WTC11 (cell line): ENCODE measurements at regions not wholly inside any gene's neighbourhood (a gene's known extent, or its start where the extent isn't known, plus 50 kb on each side); places are given as distances from the start of the nearest gene placed in this dataset.

Source experiments
- ATAC-seq: fragments of 200-7000 bp; cut with Tn5 transposase; 2 replicates; pipeline ENCODE4 v1.10.0; 2021; ENCODE audit warnings: mild to moderate bottlenecking, moderate library complexity
- CTCF ChIA-PET: fragments of 300-600 bp; sonication (Branson Sonifier 250); formaldehyde crosslinking; loops from one replicate; lab custom pipeline; 2021; ENCODE audit warnings: antibody characterized with exemption; lab: Charles Lee
- POLR2A ChIA-PET: fragments of 350-600 bp; sonication (Branson Sonifier 250); formaldehyde crosslinking; loops from one replicate; lab custom pipeline; 2021; ENCODE audit warnings: antibody characterized with exemption; lab: Charles Lee
- DNase-seq: peaks from one replicate; pipeline ENCODE4 v3.0.0; 2021; ENCODE audit warnings: low spot score
- H3K27ac Mint-ChIP-seq: 2 replicates; pipeline ENCODE4 v1.8.0; 2021; ENCODE audit warnings: mixed read lengths
- H3K27me3 Mint-ChIP-seq: 2 replicates; pipeline ENCODE4 v1.8.0; 2021; ENCODE audit warnings: low read depth, mild to moderate bottlenecking, moderate library complexity, mixed read lengths
- H3K36me3 Mint-ChIP-seq: 2 replicates; pipeline ENCODE4 v1.8.0; 2021; ENCODE audit warnings: mixed read lengths
- H3K4me1 Mint-ChIP-seq: 2 replicates; pipeline ENCODE4 v1.8.0; 2022; ENCODE audit warnings: mixed read lengths
- H3K4me3 Mint-ChIP-seq: 2 replicates; pipeline ENCODE4 v1.8.0; 2021; ENCODE audit warnings: mild to moderate bottlenecking, moderate library complexity, mixed read lengths
- H3K9me3 Mint-ChIP-seq: 2 replicates; pipeline ENCODE4 v1.8.0; 2021; ENCODE audit warnings: mixed read lengths
- ATF1 ChIP-seq: sonication (generic); formaldehyde crosslinking; IDR thresholded peaks from 2 replicates; pipeline ENCODE4 v1.8.1; 2023; ENCODE audit warnings: mild to moderate bottlenecking, moderate library complexity, missing genetic modification reagents
- CBFB ChIP-seq: sonication (generic); formaldehyde crosslinking; IDR thresholded peaks from 2 replicates; pipeline ENCODE4 v1.8.1; 2022; ENCODE audit warnings: mild to moderate bottlenecking, low read depth, missing genetic modification reagents
- CREB1 ChIP-seq: sonication (generic); formaldehyde crosslinking; IDR thresholded peaks from 2 replicates; pipeline ENCODE4 v1.8.0; 2023; ENCODE audit warnings: mild to moderate bottlenecking, missing genetic modification reagents
- CREM ChIP-seq: sonication (generic); formaldehyde crosslinking; IDR thresholded peaks from 2 replicates; pipeline ENCODE4 v1.8.1; 2022; ENCODE audit warnings: mild to moderate bottlenecking, missing genetic modification reagents, moderate library complexity
- E2F1 ChIP-seq: sonication (generic); formaldehyde crosslinking; IDR thresholded peaks from 2 replicates; pipeline ENCODE4 v1.8.0; 2022; ENCODE audit warnings: mild to moderate bottlenecking, missing genetic modification reagents
- E2F5 ChIP-seq: sonication (generic); formaldehyde crosslinking; IDR thresholded peaks from 2 replicates; pipeline ENCODE4 v1.8.1; 2022; ENCODE audit warnings: mild to moderate bottlenecking, moderate library complexity, missing genetic modification reagents
- ELF4 ChIP-seq: sonication (generic); formaldehyde crosslinking; IDR thresholded peaks from 2 replicates; pipeline ENCODE4 v1.8.1; 2022; ENCODE audit warnings: low read depth, mild to moderate bottlenecking, moderate library complexity, missing genetic modification reagents
- ESRRA ChIP-seq: sonication (generic); formaldehyde crosslinking; IDR thresholded peaks from 2 replicates; pipeline ENCODE4 v1.8.1; 2022; ENCODE audit warnings: mild to moderate bottlenecking, missing genetic modification reagents, borderline replicate concordance
- FOXP1 ChIP-seq: sonication (generic); formaldehyde crosslinking; IDR thresholded peaks from 2 replicates; pipeline ENCODE4 v1.8.0; 2022; ENCODE audit warnings: missing genetic modification reagents, mild to moderate bottlenecking, moderate library complexity, borderline replicate concordance
- FOXP4 ChIP-seq: sonication (generic); formaldehyde crosslinking; IDR thresholded peaks from 2 replicates; pipeline ENCODE4 v1.8.0; 2022; ENCODE audit warnings: mild to moderate bottlenecking, missing genetic modification reagents
- GTF2I ChIP-seq: fragments of 250-450 bp; sonication (Bioruptor Pico); conservative IDR thresholded peaks from 2 replicates; pipeline ENCODE4 v1.4.0; 2021; ENCODE audit warnings: mild to moderate bottlenecking
- HMGA2 ChIP-seq: fragments of 250-450 bp; sonication (Bioruptor Pico); IDR thresholded peaks from 2 replicates; pipeline ENCODE4 v1.4.0; 2021; ENCODE audit warnings: mild to moderate bottlenecking, moderate library complexity
- HMGXB4 ChIP-seq: sonication (generic); formaldehyde crosslinking; IDR thresholded peaks from 2 replicates; pipeline ENCODE4 v1.8.1; 2023; ENCODE audit warnings: mild to moderate bottlenecking, moderate library complexity, missing genetic modification reagents
- KAT7 ChIP-seq: sonication (generic); formaldehyde crosslinking; IDR thresholded peaks from 2 replicates; pipeline ENCODE4 v1.8.1; 2023; ENCODE audit warnings: missing genetic modification reagents, mild to moderate bottlenecking, borderline replicate concordance
- MAX ChIP-seq: sonication (generic); formaldehyde crosslinking; IDR thresholded peaks from 2 replicates; pipeline ENCODE4 v1.8.0; 2022; ENCODE audit warnings: mild to moderate bottlenecking, missing genetic modification reagents
- MYBL2 ChIP-seq: sonication (generic); formaldehyde crosslinking; IDR thresholded peaks from 2 replicates; pipeline ENCODE4 v1.8.1; 2023; ENCODE audit warnings: mild to moderate bottlenecking, moderate library complexity, missing genetic modification reagents
- NFE2L1 ChIP-seq: sonication (generic); formaldehyde crosslinking; IDR thresholded peaks from 2 replicates; pipeline ENCODE4 v1.8.1; 2023; ENCODE audit warnings: missing genetic modification reagents
- PREB ChIP-seq: sonication (generic); formaldehyde crosslinking; IDR thresholded peaks from 2 replicates; pipeline ENCODE4 v1.8.1; 2022; ENCODE audit warnings: mild to moderate bottlenecking, missing genetic modification reagents, moderate library complexity, borderline replicate concordance
- SP1 ChIP-seq: sonication (generic); formaldehyde crosslinking; conservative IDR thresholded peaks from 2 replicates; pipeline ENCODE4 v1.8.1; 2022; ENCODE audit warnings: missing genetic modification reagents
- STAT6 ChIP-seq: sonication (generic); formaldehyde crosslinking; conservative IDR thresholded peaks from 2 replicates; pipeline ENCODE4 v1.8.1; 2023; ENCODE audit warnings: mild to moderate bottlenecking, low read depth, missing genetic modification reagents, moderate library complexity
- ZBTB43 ChIP-seq: sonication (generic); formaldehyde crosslinking; IDR thresholded peaks from 2 replicates; pipeline ENCODE4 v1.8.1; 2023; ENCODE audit warnings: mild to moderate bottlenecking, missing genetic modification reagents
- ZNF121 ChIP-seq: sonication (generic); formaldehyde crosslinking; IDR thresholded peaks from 2 replicates; pipeline ENCODE4 v1.8.0; 2023; ENCODE audit warnings: missing genetic modification reagents
- ZNF671 ChIP-seq: fragments of 250-450 bp; sonication (Bioruptor Pico); IDR thresholded peaks from 2 replicates; pipeline ENCODE4 v1.8.0; 2021; ENCODE audit warnings: mild to moderate bottlenecking

GRCh38 chr11:98177925-98178324 lies 842.8 kb upstream of the CNTN5 start:
- no peak overlapping the region for H3K4me3 Mint-ChIP-seq
- no peak overlapping the region for H3K27ac Mint-ChIP-seq
- ATAC-seq (no peak), DNase-seq (no peak)
- H3K36me3 Mint-ChIP-seq = no peaks in the 10 kb centered on the region
- TF ChIP-seq ESRRA (CRISPR knock-in tag) = no peak
- ChIA-PET CTCF (no interaction called here), POLR2A (no interaction called here)
- H3K4me1 Mint-ChIP-seq = no peaks in the 10 kb centered on the region
- no peaks in the 10 kb centered on the region for H3K27me3 Mint-ChIP-seq
- H3K9me3 Mint-ChIP-seq = no peaks in the 10 kb centered on the region

- DNase-seq (no peak), ATAC-seq (no peak)
- H3K4me1 Mint-ChIP-seq = no peaks in the 10 kb centered on the region
- ChIA-PET CTCF (no interaction called here), POLR2A (no interaction called here)
- H3K36me3 Mint-ChIP-seq = peaks cover 10% of the 10 kb centered on the region
- no peak overlapping the region for H3K4me3 Mint-ChIP-seq
- peaks cover 20% of the 10 kb centered on the region for H3K9me3 Mint-ChIP-seq
- no peak overlapping the region for H3K27ac Mint-ChIP-seq
- H3K27me3 Mint-ChIP-seq = no peaks in the 10 kb centered on the region; the same call in 1 of the 2 replicates
- TF ChIP-seq ZNF121 (CRISPR knock-in tag) (no peak), ZNF671 (CRISPR knock-in tag) (no peak), HMGXB4 (CRISPR knock-in tag) (no peak), E2F5 (CRISPR knock-in tag) (no peak), MYBL2 (CRISPR knock-in tag) (no peak), GTF2I (CRISPR knock-in tag) (no peak), CREB1 (CRISPR knock-in tag) (no peak)
These were observed 840.2 kb upstream of the CNTN5 start for GRCh38 chr11:98180511-98180910.

GRCh38 chr11:98180921-98181320 lies 839.8 kb upstream of the CNTN5 start:
- DNase-seq (no peak), ATAC-seq (no peak)
- no peaks in the 10 kb centered on the region for H3K4me1 Mint-ChIP-seq
- peaks cover 10% of the 10 kb centered on the region for H3K36me3 Mint-ChIP-seq
- ChIA-PET CTCF (no interaction called here), POLR2A (no interaction called here)
- no peak overlapping the region for H3K27ac Mint-ChIP-seq
- H3K27me3 Mint-ChIP-seq = no peaks in the 10 kb centered on the region; the same call in 1 of the 2 replicates
- H3K9me3 Mint-ChIP-seq = peaks cover 21% of the 10 kb centered on the region
- H3K4me3 Mint-ChIP-seq = no peak overlapping the region
- TF ChIP-seq CREM (CRISPR knock-in tag) (no peak), MAX (CRISPR knock-in tag) (no peak), FOXP1 (no peak), SP1 (CRISPR knock-in tag) (no peak), ELF4 (CRISPR knock-in tag) (no peak), FOXP4 (CRISPR knock-in tag) (no peak), CBFB (CRISPR knock-in tag) (no peak), ATF1 (CRISPR knock-in tag) (no peak), PREB (CRISPR knock-in tag) (no peak), NFE2L1 (CRISPR knock-in tag) (no peak), ZBTB43 (CRISPR knock-in tag) (no peak), STAT6 (CRISPR knock-in tag) (no peak), KAT7 (CRISPR knock-in tag) (no peak), HMGA2 (CRISPR knock-in tag) (no peak), E2F1 (CRISPR knock-in tag) (no peak)
